IMR-90 (cell line): ENCODE measurements at regions not wholly inside any gene's neighbourhood (a gene's known extent, or its start where the extent isn't known, plus 50 kb on each side); places are given as distances from the start of the nearest gene placed in this dataset.

Source experiments
- ATAC-seq: fragments of 200-7000 bp; cut with Tn5 transposase; 2 replicates; pipeline ENCODE4 v1.9.1; 2020; ENCODE audit warnings: low read depth, mild to moderate bottlenecking, moderate library complexity
- BruUV-seq: library from RNA; stranded (reverse); fragments of 400-500 nt; replicated peaks from 2 replicates; lab custom pipeline; 2021; lab: Mats Ljungman, UMichigan
- CTCF ChIA-PET: fragments of 300-600 bp; formaldehyde crosslinking; extraction: SDS; loops from one replicate; lab custom pipeline; 2021; ENCODE audit warnings: antibody characterized with exemption; lab: Yijun Ruan, JAX
- POLR2A ChIA-PET: fragments of 300-600 bp; sonication (Branson Sonifier 250); formaldehyde crosslinking; loops from one replicate; lab custom pipeline; 2022; ENCODE audit warnings: antibody characterized with exemption; ENCODE audit not compliant: unreplicated experiment; lab: Charles Lee
- DNase-seq: peaks from one replicate; pipeline ENCODE4 v3.0.0; 2013
- H2AFZ ChIP-seq: replicated peaks from 2 replicates; pipeline ENCODE3; 2013; ENCODE audit warnings: low read length, mild to moderate bottlenecking; ENCODE audit not compliant: poor library complexity
- H2AK5ac ChIP-seq: 2 replicates; pipeline ENCODE4 v1.6.1; 2013; ENCODE audit warnings: low read depth, low read length, inconsistent platforms
- H2AK9ac ChIP-seq: replicated peaks from 2 replicates; pipeline ENCODE3; 2013; ENCODE audit warnings: mild to moderate bottlenecking, low read depth, low read length, moderate library complexity; ENCODE audit not compliant: poor library complexity
- H2BK120ac ChIP-seq: 2 replicates; pipeline ENCODE4 v1.6.1; 2013; ENCODE audit warnings: low read depth, low read length, inconsistent platforms
- H2BK15ac ChIP-seq: 3 replicates; pipeline ENCODE4 v1.6.1; 2013; ENCODE audit warnings: low read depth, low read length, inconsistent platforms
- H2BK20ac ChIP-seq: 2 replicates; pipeline ENCODE4 v1.6.1; 2013; ENCODE audit warnings: low read depth, mild to moderate bottlenecking, inconsistent platforms, low read length, moderate library complexity
- H2BK5ac ChIP-seq: 2 replicates; pipeline ENCODE4 v1.6.1; 2013; ENCODE audit warnings: mild to moderate bottlenecking, low read depth, low read length, inconsistent platforms; ENCODE audit not compliant: poor library complexity, severe bottlenecking
- H3K14ac ChIP-seq: replicated peaks from 2 replicates; pipeline ENCODE4 v1.6.1; 2013; ENCODE audit warnings: low read depth, low read length, inconsistent platforms
- H3K18ac ChIP-seq: 2 replicates; pipeline ENCODE4 v1.6.1; 2013; ENCODE audit warnings: low read depth, low read length, control low read depth
- H3K23ac ChIP-seq: 2 replicates; pipeline ENCODE4 v1.6.1; 2013; ENCODE audit warnings: low read depth, low read length, inconsistent platforms
- H3K27ac ChIP-seq: 2 replicates; pipeline ENCODE4 v1.5.1; 2013; ENCODE audit warnings: mild to moderate bottlenecking, control low read depth, low read length; ENCODE audit not compliant: insufficient read depth
- H3K27me3 ChIP-seq: 2 replicates; pipeline ENCODE4 v1.6.1; 2013; ENCODE audit warnings: low read length; ENCODE audit not compliant: control insufficient read depth, insufficient read depth
- H3K36me3 ChIP-seq: 2 replicates; pipeline ENCODE4 v1.6.1; 2013; ENCODE audit warnings: low read length, mixed read lengths; ENCODE audit not compliant: control insufficient read depth, insufficient read depth
- H3K4ac ChIP-seq: 2 replicates; pipeline ENCODE4 v1.6.1; 2013; ENCODE audit warnings: low read depth, low read length, inconsistent platforms
- H3K4me1 ChIP-seq: 2 replicates; pipeline ENCODE4 v1.6.1; 2013; ENCODE audit warnings: low read length, mixed read lengths; ENCODE audit not compliant: control insufficient read depth, insufficient read depth
- H3K4me2 ChIP-seq: 2 replicates; pipeline ENCODE4 v1.6.1; 2013; ENCODE audit warnings: low read depth, mild to moderate bottlenecking, control low read depth, low read length, moderate library complexity
- H3K4me3 ChIP-seq: 2 replicates; pipeline ENCODE4 v1.5.1; 2013; ENCODE audit warnings: low read depth, mild to moderate bottlenecking, control low read depth, low read length, moderate library complexity; ENCODE audit not compliant: insufficient read depth
- H3K56ac ChIP-seq: 2 replicates; pipeline ENCODE4 v1.6.1; 2013; ENCODE audit warnings: low read length, inconsistent platforms; ENCODE audit not compliant: insufficient read depth; ENCODE audit errors: extremely low read depth
- H3K79me1 ChIP-seq, 2 experiments: 2 replicates each; pipeline ENCODE4 v1.6.1; 2013; ENCODE audit warnings: low read length in 2 of 2, inconsistent platforms in 1 of 2, low read depth in 1 of 2
- H3K9ac ChIP-seq: 2 replicates; pipeline ENCODE4 v1.6.1; 2013; ENCODE audit warnings: low read depth, low read length, control low read depth
- H3K9me1 ChIP-seq: 2 replicates; pipeline ENCODE4 v1.6.1; 2013; ENCODE audit warnings: low read length, inconsistent platforms; ENCODE audit not compliant: insufficient read depth
- H3K9me3 ChIP-seq: 2 replicates; pipeline ENCODE4 v1.6.1; 2013; ENCODE audit warnings: low read length; ENCODE audit not compliant: control insufficient read depth, insufficient read depth
- H4K20me1 ChIP-seq: 2 replicates; pipeline ENCODE4 v1.6.1; 2013; ENCODE audit warnings: low read length, inconsistent platforms; ENCODE audit not compliant: insufficient read depth
- H4K5ac ChIP-seq: 2 replicates; pipeline ENCODE4 v1.6.1; 2013; ENCODE audit warnings: mild to moderate bottlenecking, low read depth, low read length, control low read depth
- H4K8ac ChIP-seq, 2 experiments: 2 replicates each; pipeline ENCODE4 v1.6.1; 2013; ENCODE audit warnings: low read depth in 2 of 2, low read length in 2 of 2, control low read depth in 1 of 2, inconsistent platforms in 1 of 2
- H4K91ac ChIP-seq: 2 replicates; pipeline ENCODE4 v1.6.1; 2013; ENCODE audit warnings: low read depth, low read length, inconsistent platforms; ENCODE audit not compliant: insufficient read depth
- FOS ChIP-seq: fragments of 150-350 bp; IDR thresholded peaks from 2 replicates; pipeline ENCODE4 v1.6.1; 2016; ENCODE audit warnings: low read depth, low read length
- NFE2L2 ChIP-seq: fragments of 150-350 bp; IDR thresholded peaks from 2 replicates; pipeline ENCODE4 v1.6.1; 2016; ENCODE audit warnings: low read depth, mild to moderate bottlenecking, low read length
- dilution Hi-C: fragments of 300-500 bp; cut with HindIII; formaldehyde crosslinking; loops from one replicate; pipeline ENCODE4 v1.14.3; 2018; ENCODE audit warnings: low sequenced_read_pairs; ENCODE audit not compliant: unreplicated experiment
- in situ Hi-C: fragments of 300-500 bp; cut with MboI; formaldehyde crosslinking; loops from 3 replicates; pipeline ENCODE4 v1.14.3; 2019; ENCODE audit warnings: low sequenced_read_pairs, inconsistent platforms, mixed read lengths
- intact Hi-C: fragments of 100-400 bp; cut with micrococcal nuclease; formaldehyde crosslinking; loops from 2 replicates; pipeline ENCODE4 v1.10.0; 2022

GRCh38 chr2:200042102-200042735 is 86.8 kb downstream of the MAIP1 start:
- Histone ChIP-seq H3K18ac (peak overlapping the region; percentile 93), H2BK5ac (peak overlapping the region; percentile 88), H2AK5ac (no peak overlapping the region), H2AFZ (no peak overlapping the region), H3K56ac (peak overlapping the region; percentile 7; the same call in 1 of the 2 replicates), H3K27ac (peak overlapping the region; percentile 67; the same call in 1 of the 2 replicates), H2BK15ac (peak overlapping the region; percentile 71; the same call in 2 of the 3 replicates), H3K4me2 (peak overlapping the region; percentile 25; the same call in 1 of the 2 replicates), H3K9ac (no peak overlapping the region), H3K14ac (peak overlapping the region; percentile 41), H2AK9ac (no peak overlapping the region), H4K20me1 (no peaks in the 10 kb centered on the region), H3K9me1 (peaks cover 13% of the 10 kb centered on the region), H3K23ac (no peak overlapping the region), H3K36me3 (no peaks in the 10 kb centered on the region), H2BK20ac (peak overlapping the region; percentile 37), H3K27me3 (no peaks in the 10 kb centered on the region), H4K5ac (peak overlapping the region; percentile 64), H4K91ac (peak overlapping the region; percentile 16; the same call in 1 of the 2 replicates), H4K8ac (peak overlapping the region in 1 of 2 experiments; percentile 10; a peak in 2 of 4 replicates), H3K4me3 (no peak overlapping the region), H3K4me1 (peaks cover 23% of the 10 kb centered on the region), H3K4ac (peak overlapping the region; percentile 36; the same call in 1 of the 2 replicates), H2BK120ac (peak overlapping the region; percentile 66), H3K9me3 (no peaks in the 10 kb centered on the region), H3K79me1 (no peaks in the 10 kb centered on the region)
- ChIA-PET POLR2A (no interaction called here), CTCF (interaction anchor here (0.7 to 0.8 kb wide), 2 partner anchors 8 to 267 kb away, joined by 3 read pairs; no protein-coding TSS in a partner anchor)
- ATAC-seq (peak; percentile 79), DNase-seq (peak; percentile 90)
- intact Hi-C loops (no loop called here), dilution Hi-C loops (no loop called here), in situ Hi-C loops (no loop called here)
- no TSS peak for BruUV-seq
- no peak for TF ChIP-seq NFE2L2
- peak; percentile 51; the same call in 1 of the 2 replicates for TF ChIP-seq FOS
